Choroid plexus epithelial cell (primary cell): ENCODE measurements at regions not wholly inside any gene's neighbourhood (a gene's known extent, or its start where the extent isn't known, plus 50 kb on each side); places are given as distances from the start of the nearest gene placed in this dataset.
A peak's percentile ranks its signal among the peaks of the same experiment; 100 is the strongest.
"Not testable (repeated sequence)": the region's sequence is repeated elsewhere in the genome, so short reads cannot be mapped to it uniquely, and the experiment has no call there.

Source experiments
- DNase-seq: peaks from one replicate; pipeline ENCODE4 v3.0.0-alpha.2; 2010; ENCODE audit warnings: low read depth
- H3K4me3 ChIP-seq: 2 replicates; pipeline ENCODE4 v1.5.1; 2011; ENCODE audit warnings: low read depth, mild to moderate bottlenecking, control low read depth, low read length, moderate library complexity
- CTCF ChIP-seq: conservative IDR thresholded peaks from 2 replicates; pipeline ENCODE4 v1.5.1; 2011; ENCODE audit warnings: low read depth, mild to moderate bottlenecking, control low read depth, inconsistent platforms, low read length, moderate library complexity

- no peak for TF ChIP-seq CTCF
- DNase-seq: no peak
- no peak overlapping the region for H3K4me3 ChIP-seq
These were observed 133.2 kb downstream of the ANXA2 start for GRCh38 chr15:60264566-60264965.

GRCh38 chr15:60265057-60265456 is 132.7 kb downstream of the ANXA2 start:
- no peak for TF ChIP-seq CTCF

GRCh38 chr15:60272623-60273022 is 125.2 kb downstream of the ANXA2 start:
- peak; percentile 10 for TF ChIP-seq CTCF
- DNase-seq: no peak
- H3K4me3 ChIP-seq: no peak overlapping the region

More at GRCh38 chr15:60265057-60265456, 132.7 kb downstream of the ANXA2 start:
- no peak for DNase-seq
- no peak overlapping the region for H3K4me3 ChIP-seq

- no peak for DNase-seq
- no peak overlapping the region for H3K4me3 ChIP-seq
- TF ChIP-seq CTCF: no peak
These were observed 122.2 kb downstream of the ANXA2 start for GRCh38 chr15:60275624-60276023.

GRCh38 chr15:60278879-60279278 is 118.9 kb downstream of the ANXA2 start:
- H3K4me3 ChIP-seq: no peak overlapping the region
- no peak for TF ChIP-seq CTCF
- no peak for DNase-seq

GRCh38 chr15:60280259-60280658 is 117.5 kb downstream of the ANXA2 start:
- TF ChIP-seq CTCF: no peak
- no peak for DNase-seq
- H3K4me3 ChIP-seq: no peak overlapping the region

- H3K4me3 ChIP-seq: no peak overlapping the region
- TF ChIP-seq CTCF: no peak
- no peak for DNase-seq
These were observed 113.8 kb downstream of the ANXA2 start for GRCh38 chr15:60283936-60284335.

- DNase-seq, H3K4me3 ChIP-seq: not testable (repeated sequence)
These were observed 101.9 kb downstream of the ANXA2 start for GRCh38 chr15:60295901-60296300.
